Activated T-cell treated with anti-CD3 and anti-CD28 coated beads, Interleukin-2, amount 50 U/mL, for 72 hours (primary cell): ENCODE measurements at regions not wholly inside any gene's neighbourhood (a gene's known extent, or its start where the extent isn't known, plus 50 kb on each side); places are given as distances from the start of the nearest gene placed in this dataset.

ENCODE experiments used
- ATAC-seq, 2 donors: fragments of 150-1000 bp; cut with Tn5 transposase; replicated peaks in 1 of 2; 2 replicates each; pipeline ENCODE4 v1.10.0; 2021; ENCODE audit warnings: moderate library complexity in 2 of 2, mild to moderate bottlenecking in 1 of 2
- DNase-seq, 2 donors: peaks; one replicate each; pipeline ENCODE4 v3.0.0; 2021 to 2022; ENCODE audit warnings: mixed read lengths in 1 of 2
- H3K27ac Mint-ChIP-seq: one replicate; pipeline ENCODE4 v1.8.0; 2022; ENCODE audit warnings: mild to moderate bottlenecking, moderate library complexity, mixed read lengths
- H3K27me3 Mint-ChIP-seq: one replicate; pipeline ENCODE4 v1.8.0; 2022; ENCODE audit warnings: low read depth, mixed read lengths
- H3K36me3 Mint-ChIP-seq, 2 donors: one replicate each; pipeline ENCODE4 v1.8.0; 2022; ENCODE audit warnings: mixed read lengths in 2 of 2, mild to moderate bottlenecking in 1 of 2; ENCODE audit not compliant: insufficient read depth in 2 of 2
- H3K4me1 Mint-ChIP-seq: one replicate; pipeline ENCODE4 v1.8.0; 2022; ENCODE audit warnings: low read depth, mixed read lengths
- H3K4me3 Mint-ChIP-seq, 2 donors: one replicate each; pipeline ENCODE4 v1.8.0; 2022; ENCODE audit warnings: mild to moderate bottlenecking in 2 of 2, mixed read lengths in 2 of 2, moderate library complexity in 2 of 2
- H3K9me3 Mint-ChIP-seq, 2 donors: one replicate each; pipeline ENCODE4 v1.8.0; 2022; ENCODE audit warnings: mixed read lengths in 2 of 2

DNA sequence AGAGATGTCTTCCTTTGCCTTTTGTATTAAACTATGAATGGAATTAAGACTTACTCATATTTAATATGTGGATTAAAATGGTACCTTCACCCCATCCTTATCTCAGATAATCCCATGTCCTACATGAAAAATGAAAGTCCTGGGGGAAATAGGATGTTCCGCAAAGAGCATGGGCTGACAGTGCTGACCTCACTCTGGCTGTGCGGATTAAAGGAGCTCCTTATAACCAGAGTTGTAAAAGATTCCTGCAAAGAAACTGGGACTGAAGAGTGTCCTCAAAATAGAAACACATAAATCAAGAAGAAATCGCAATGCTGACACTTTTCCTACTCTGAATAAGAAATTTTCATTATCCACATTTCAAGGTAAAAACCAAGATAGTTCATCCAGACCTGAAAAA is 384.5 kb downstream of the LIG4 start:
- H3K36me3 Mint-ChIP-seq: peaks cover 0 to 1% of the 10 kb centered on the region in 2 donors
- no peaks in the 10 kb centered on the region for H3K27me3 Mint-ChIP-seq
- ATAC-seq: no peak
- H3K4me1 Mint-ChIP-seq: no peaks in the 10 kb centered on the region
- no peak for DNase-seq
- H3K4me3 Mint-ChIP-seq: no peak overlapping the region
- peaks cover 7 to 9% of the 10 kb centered on the region in 2 donors for H3K9me3 Mint-ChIP-seq
- no peak overlapping the region for H3K27ac Mint-ChIP-seq

DNA sequence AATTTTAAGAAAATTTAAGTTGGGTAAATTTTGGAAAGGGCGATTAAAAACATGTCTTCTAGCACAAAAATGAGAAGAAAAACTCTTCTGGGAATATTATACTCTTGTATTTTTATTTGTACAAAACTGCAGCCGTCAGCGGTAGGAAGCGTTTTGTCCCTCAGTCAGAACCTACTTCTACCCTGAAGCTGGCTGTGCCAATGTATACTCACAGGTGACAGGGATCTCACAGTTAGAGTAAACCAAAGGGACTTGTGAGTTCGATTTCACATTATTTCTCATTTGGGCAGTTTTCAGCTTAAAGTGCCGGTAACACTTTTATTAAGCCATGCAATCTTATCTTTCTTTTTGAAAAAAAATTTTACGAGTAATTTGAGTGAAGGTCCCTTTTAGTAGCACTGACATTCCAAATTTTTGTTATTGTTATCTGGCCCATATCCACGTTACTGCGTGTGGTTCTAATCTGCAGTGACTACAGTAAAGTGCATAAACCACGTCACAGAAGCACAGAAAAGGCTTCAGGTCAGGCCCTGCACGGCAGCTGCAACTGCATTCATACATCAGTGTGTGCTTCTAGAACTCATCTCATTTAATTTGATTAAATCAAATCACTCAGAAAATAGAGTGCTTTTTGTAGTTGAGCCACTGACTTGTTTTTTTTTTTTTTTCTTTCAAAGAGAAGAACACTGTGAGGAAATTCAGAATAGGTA is 387.3 kb downstream of the LIG4 start:
- ATAC-seq (no peak), DNase-seq (no peak)
- no peaks in the 10 kb centered on the region for H3K27me3 Mint-ChIP-seq
- no peak overlapping the region for H3K27ac Mint-ChIP-seq
- no peak overlapping the region for H3K4me3 Mint-ChIP-seq
- peaks cover 0 to 1% of the 10 kb centered on the region in 2 donors for H3K36me3 Mint-ChIP-seq
- H3K4me1 Mint-ChIP-seq: no peaks in the 10 kb centered on the region
- peaks cover 6% of the 10 kb centered on the region in 2 donors for H3K9me3 Mint-ChIP-seq

DNA sequence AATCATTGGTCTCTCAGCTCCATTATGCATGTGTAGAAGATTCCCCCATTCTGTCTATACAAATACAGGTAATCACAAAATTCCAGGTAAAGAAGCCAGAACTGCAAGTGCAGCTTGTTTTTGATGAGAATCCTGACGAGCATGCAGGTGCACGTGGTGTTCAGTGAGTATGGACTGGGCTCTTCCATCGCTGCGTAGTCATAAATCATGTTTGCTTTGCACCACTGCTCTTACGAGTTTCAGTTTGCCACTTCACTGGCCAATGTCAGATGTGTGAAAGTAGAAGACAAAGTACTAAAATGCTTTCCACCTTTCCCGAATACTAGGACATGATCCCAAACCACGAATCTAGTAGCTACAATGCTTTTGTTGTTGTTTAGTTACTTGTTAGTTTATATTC is 390.7 kb downstream of the LIG4 start:
- Mint-ChIP-seq H3K4me3 (no peak overlapping the region), H3K27me3 (no peaks in the 10 kb centered on the region), H3K9me3 (peaks cover under 1 to 6% of the 10 kb centered on the region in 2 donors), H3K36me3 (no peaks in the 10 kb centered on the region), H3K27ac (no peak overlapping the region), H3K4me1 (no peaks in the 10 kb centered on the region)
- ATAC-seq: no peak
- no peak for DNase-seq

DNA sequence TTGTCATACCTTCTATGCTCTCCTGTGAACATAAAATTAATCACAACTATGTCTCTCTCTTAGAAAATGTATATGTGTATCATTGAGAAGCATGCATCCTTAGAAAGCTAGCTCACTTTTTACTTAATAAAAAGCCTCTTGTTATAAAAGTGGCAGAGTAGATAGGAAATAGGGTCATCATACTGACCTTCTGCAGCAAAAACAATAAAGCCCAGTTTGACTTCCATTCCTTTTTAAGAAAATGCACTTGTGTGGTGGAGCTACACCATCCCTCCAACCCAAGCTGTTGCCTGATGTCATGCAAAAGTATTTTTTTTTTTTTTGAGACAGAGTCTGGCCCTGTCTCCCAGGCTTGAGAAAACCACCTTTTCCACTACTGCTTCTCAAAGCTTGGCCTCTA is 393.3 kb downstream of the LIG4 start:
- H3K9me3 Mint-ChIP-seq: peaks cover 3 to 7% of the 10 kb centered on the region in 2 donors
- H3K36me3 Mint-ChIP-seq: no peaks in the 10 kb centered on the region
- ATAC-seq: no peak
- H3K27me3 Mint-ChIP-seq: no peaks in the 10 kb centered on the region
- H3K27ac Mint-ChIP-seq: no peak overlapping the region
- H3K4me1 Mint-ChIP-seq: no peaks in the 10 kb centered on the region
- DNase-seq: no peak
- H3K4me3 Mint-ChIP-seq: no peak overlapping the region

DNA sequence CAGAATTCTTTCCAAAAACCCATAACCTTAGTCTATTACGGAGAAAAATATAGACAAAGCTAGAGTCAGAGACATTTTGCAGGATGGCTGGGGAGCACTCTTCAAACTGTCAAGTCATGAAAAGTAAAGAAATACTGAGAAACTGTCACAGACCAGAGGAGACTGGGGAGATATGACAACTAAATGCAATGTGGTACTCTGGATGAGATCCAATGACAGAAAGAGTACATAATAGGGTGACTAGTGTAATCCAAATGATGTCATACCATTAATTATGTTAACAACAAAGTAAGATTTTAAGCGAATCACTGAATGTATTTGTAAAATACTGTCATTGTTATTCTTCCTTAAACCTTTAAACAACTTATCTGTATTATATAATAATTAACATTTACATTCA is 393.8 kb downstream of the LIG4 start:
- peaks cover 3 to 7% of the 10 kb centered on the region in 2 donors for H3K9me3 Mint-ChIP-seq
- H3K27ac Mint-ChIP-seq: no peak overlapping the region
- ATAC-seq (no peak), DNase-seq (no peak)
- no peaks in the 10 kb centered on the region for H3K27me3 Mint-ChIP-seq
- no peaks in the 10 kb centered on the region for H3K4me1 Mint-ChIP-seq
- H3K4me3 Mint-ChIP-seq: no peak overlapping the region
- H3K36me3 Mint-ChIP-seq: no peaks in the 10 kb centered on the region

DNA sequence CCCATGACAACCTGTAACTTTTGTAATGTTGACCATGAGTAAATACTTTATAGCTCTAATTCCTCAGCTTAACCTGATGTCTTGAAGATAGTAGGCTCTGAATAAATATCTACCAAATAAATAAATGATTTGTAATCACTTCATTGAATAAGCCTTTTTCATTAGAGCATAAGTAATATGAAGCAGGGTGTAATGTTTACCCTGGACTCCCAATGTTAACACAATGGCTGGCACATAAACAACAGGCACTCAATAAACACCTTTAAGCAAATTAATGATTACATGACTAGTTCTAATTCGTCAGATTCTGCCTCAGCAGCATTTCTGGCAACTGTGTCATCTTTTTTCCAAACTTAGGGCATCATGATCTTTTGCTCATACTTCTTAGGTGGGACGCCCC is 396.3 kb downstream of the LIG4 start:
- DNase-seq (no peak), ATAC-seq (no peak)
- H3K9me3 Mint-ChIP-seq: peaks cover 3% of the 10 kb centered on the region in 2 donors
- no peak overlapping the region for H3K27ac Mint-ChIP-seq
- H3K27me3 Mint-ChIP-seq: no peaks in the 10 kb centered on the region
- H3K4me1 Mint-ChIP-seq: no peaks in the 10 kb centered on the region
- no peaks in the 10 kb centered on the region for H3K36me3 Mint-ChIP-seq
- H3K4me3 Mint-ChIP-seq: no peak overlapping the region

DNA sequence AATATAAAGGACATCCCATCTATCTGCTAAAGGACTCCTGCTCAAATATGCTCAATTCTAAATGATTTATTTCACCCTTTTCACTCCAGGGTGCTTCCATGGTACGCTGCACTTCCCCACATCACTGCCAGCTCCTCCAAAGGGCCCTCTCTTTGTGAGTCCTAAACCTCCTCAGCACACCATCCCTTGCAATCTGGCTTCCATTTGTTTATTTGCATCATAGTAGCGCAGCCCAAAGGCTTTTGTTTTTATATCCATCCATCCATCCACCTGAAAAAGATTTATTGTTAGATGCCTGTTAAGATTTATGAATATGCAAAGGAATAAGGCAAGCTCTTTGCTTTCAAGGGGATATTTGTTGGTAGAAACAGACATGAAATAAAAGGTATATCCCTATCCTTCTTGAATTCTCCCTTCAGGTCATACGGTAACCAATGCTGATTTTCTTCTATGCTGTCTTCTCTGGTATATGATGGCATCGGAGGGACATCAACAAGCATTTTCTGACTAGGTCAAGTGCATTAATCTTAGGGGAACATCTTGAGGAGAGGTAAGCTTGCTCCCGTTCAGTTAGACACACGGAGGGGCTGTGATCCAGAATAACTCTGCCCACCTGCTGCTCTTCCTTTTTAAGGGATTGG is 397.6 kb downstream of the LIG4 start:
- no peaks in the 10 kb centered on the region for H3K27me3 Mint-ChIP-seq
- H3K36me3 Mint-ChIP-seq: no peaks in the 10 kb centered on the region

DNA sequence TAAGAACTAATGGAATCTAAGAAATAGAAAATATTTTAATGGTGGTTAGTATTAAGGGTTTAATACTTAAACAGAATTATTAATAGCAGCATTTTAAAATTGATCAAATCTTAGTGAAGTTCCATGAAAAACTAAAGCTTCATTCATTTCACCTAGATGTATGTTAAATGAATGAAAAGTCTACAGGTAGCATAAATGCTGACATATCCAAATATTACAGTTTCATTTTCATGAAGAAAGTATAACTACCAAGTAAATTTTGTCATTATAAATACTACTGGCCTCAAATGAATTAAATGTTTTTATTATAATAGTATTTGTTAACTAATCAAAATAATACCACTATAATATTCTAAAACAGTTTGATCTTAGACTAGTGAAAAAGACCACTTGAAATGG is 403.3 kb downstream of the LIG4 start:
- Mint-ChIP-seq H3K27me3 (no peaks in the 10 kb centered on the region), H3K4me3 (no peak overlapping the region), H3K9me3 (no peaks in the 10 kb centered on the region), H3K27ac (no peak overlapping the region), H3K4me1 (no peaks in the 10 kb centered on the region), H3K36me3 (no peaks in the 10 kb centered on the region)
- ATAC-seq: no peak
- no peak for DNase-seq

More for the DNA sequence above, 397.6 kb downstream of the LIG4 start:
- DNase-seq (no peak), ATAC-seq (no peak)
- H3K9me3 Mint-ChIP-seq: peaks cover 3% of the 10 kb centered on the region in 2 donors
- H3K4me1 Mint-ChIP-seq: no peaks in the 10 kb centered on the region
- no peak overlapping the region for H3K27ac Mint-ChIP-seq
- no peak overlapping the region for H3K4me3 Mint-ChIP-seq

DNA sequence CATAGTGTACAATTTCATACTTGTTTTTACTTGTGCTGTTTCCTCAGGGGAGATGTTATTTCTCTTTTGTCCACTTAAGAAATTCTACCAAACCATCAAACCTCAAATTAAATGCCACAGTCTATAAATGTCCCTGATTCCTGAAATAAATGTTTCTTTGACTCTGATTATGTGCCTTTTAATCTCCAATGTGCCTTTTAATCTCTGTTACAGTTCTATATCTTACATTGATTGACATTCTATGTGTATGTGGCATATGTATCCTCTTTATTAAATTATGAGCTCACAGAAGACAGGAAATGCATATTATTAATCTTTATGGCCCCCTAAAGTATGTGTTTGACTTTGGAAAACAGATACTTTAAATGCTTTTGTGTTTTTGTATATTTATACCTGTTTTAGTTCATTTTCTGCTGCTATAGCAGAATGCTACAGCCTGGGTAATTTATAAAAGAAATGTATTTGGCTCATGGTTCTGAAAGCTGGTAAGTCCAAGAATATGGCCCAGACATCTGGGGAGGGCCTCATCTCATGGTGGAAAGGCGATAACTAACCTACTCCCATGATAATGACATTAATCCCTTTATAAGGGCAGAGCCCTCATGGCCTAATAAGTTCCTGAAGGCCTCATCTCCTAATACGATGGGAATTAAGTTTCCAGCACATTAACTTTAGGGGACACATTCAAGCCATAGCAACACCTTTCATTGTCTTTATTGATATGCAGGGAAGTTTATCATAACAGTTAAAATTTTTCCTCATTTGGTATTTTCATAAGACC is 403.9 kb downstream of the LIG4 start:
- ATAC-seq (no peak), DNase-seq (no peak)
- H3K4me3 Mint-ChIP-seq: no peak overlapping the region
- no peak overlapping the region for H3K27ac Mint-ChIP-seq
- no peaks in the 10 kb centered on the region for H3K4me1 Mint-ChIP-seq
- H3K27me3 Mint-ChIP-seq: no peaks in the 10 kb centered on the region
- no peaks in the 10 kb centered on the region for H3K9me3 Mint-ChIP-seq
- no peaks in the 10 kb centered on the region for H3K36me3 Mint-ChIP-seq

DNA sequence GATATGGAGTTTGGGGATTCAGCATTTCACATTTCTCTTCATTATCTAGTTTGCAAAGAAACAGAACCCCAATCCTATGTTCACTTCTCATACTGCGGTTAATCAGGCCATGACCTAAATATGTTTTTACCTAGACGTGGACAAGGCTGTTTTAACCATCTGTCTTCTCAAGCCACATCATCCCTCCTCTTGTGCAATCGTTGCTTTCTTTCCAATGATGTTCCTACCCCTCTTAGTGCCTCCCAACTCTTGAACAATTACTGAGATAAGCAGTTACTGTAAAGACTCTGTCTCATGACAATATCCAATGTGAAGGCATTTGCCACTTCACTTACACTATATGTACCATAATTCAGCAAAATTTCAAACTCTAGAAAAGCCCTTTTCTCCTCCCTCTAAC is 406.2 kb downstream of the LIG4 start:
- Mint-ChIP-seq H3K9me3 (peaks cover 0 to 2% of the 10 kb centered on the region in 2 donors), H3K36me3 (no peaks in the 10 kb centered on the region), H3K27ac (no peak overlapping the region), H3K4me3 (no peak overlapping the region), H3K27me3 (no peaks in the 10 kb centered on the region), H3K4me1 (no peaks in the 10 kb centered on the region)
- no peak for DNase-seq
- ATAC-seq: no peak

DNA sequence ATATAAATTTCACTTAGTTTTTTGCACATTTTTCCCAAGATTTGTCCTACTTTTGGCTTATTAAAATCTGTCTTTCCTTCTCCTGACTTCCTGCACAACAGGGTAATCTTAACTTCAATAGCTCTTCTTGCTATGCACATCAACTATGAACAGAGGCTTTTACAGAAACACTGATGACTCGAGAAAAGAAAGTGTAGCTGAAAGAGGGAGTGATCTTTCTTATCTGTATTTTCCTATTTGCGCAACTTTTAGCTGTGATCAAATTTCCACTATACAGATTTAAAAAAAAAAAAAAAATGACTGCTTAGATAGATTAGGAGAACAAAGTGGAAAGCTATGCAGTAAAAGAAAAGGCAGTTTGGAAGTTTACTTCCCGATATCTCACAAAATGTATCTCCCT is 406.9 kb downstream of the LIG4 start:
- Mint-ChIP-seq H3K4me3 (no peak overlapping the region), H3K4me1 (no peaks in the 10 kb centered on the region), H3K27ac (no peak overlapping the region), H3K27me3 (no peaks in the 10 kb centered on the region), H3K36me3 (no peaks in the 10 kb centered on the region), H3K9me3 (peaks cover 0 to 6% of the 10 kb centered on the region in 2 donors)
- DNase-seq (no peak), ATAC-seq (no peak)

DNA sequence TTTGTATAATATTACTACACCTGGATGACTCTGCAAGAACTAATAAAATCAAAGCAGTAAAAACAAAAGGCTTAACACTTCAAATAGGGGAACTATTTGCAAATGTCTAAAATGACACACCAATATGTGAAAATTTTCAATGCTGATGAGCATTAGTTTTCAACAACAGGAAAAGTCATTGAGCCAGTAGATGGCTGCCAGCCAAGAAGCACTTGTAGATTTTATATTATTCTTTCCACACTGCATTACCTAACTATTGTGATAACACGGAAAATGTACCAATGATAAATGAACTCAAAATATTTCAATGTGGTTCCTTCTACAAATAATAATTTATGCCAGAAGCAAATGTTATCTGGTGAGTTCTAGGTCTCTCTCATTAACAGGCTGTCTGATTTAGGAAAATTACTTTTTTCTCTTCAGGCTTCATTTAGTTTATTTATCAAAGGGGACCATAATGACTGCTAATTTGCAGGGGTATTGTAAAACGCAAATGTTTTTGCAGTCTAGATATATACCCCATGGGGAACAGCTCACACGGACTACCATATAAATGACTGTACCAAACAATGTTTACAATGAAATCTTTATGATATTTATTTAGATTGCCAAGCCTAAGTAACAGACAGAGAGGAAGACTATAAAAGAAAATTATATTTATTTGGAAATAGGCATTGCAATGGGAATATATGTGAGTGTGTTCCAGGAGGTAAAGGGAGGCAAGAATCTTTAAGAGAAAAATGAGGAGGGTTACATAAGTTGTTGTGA is 407.8 kb downstream of the LIG4 start:
- no peaks in the 10 kb centered on the region for H3K27me3 Mint-ChIP-seq
- ATAC-seq: no peak

DNA sequence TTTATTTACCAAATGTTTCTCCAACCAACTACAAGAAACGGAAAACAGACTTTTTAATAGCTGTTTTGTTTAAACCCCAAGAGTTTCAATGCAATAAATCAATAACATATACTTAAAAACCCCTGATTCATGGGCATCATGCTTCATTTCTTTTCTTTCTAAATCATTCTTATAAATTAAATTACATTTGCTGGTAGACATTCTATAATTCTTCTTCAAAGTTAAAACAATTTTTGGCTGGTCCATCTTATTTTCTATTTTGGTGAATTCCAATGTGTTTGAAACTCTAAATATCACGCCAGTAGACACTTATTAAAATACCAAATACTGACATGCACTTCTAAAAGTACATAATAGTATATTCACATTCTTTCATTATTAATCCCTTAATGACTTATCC is 408.6 kb downstream of the LIG4 start:
- Mint-ChIP-seq H3K4me3 (no peak overlapping the region), H3K27me3 (no peaks in the 10 kb centered on the region), H3K4me1 (no peaks in the 10 kb centered on the region), H3K36me3 (no peaks in the 10 kb centered on the region), H3K9me3 (peaks cover 0 to 6% of the 10 kb centered on the region in 2 donors), H3K27ac (no peak overlapping the region)
- no peak for ATAC-seq
- no peak for DNase-seq

More for the DNA sequence above, 407.8 kb downstream of the LIG4 start:
- H3K36me3 Mint-ChIP-seq: no peaks in the 10 kb centered on the region
- no peaks in the 10 kb centered on the region for H3K4me1 Mint-ChIP-seq
- DNase-seq: no peak
- no peak overlapping the region for H3K27ac Mint-ChIP-seq
- H3K4me3 Mint-ChIP-seq: no peak overlapping the region
- peaks cover 0 to 6% of the 10 kb centered on the region in 2 donors for H3K9me3 Mint-ChIP-seq
